HCT116 (cell line): ENCODE measurements at regions not wholly inside any gene's neighbourhood (a gene's known extent, or its start where the extent isn't known, plus 50 kb on each side); places are given as distances from the start of the nearest gene placed in this dataset.

Source experiments
- ATAC-seq: fragments of 200-7000 bp; cut with Tn5 transposase; 2 replicates; pipeline ENCODE4 v1.9.1; 2020; ENCODE audit warnings: mild to moderate bottlenecking, moderate library complexity
- BruUV-seq: library from RNA; stranded (reverse); fragments of 400-500 nt; replicated peaks from 2 replicates; lab custom pipeline; 2021; lab: Mats Ljungman, UMichigan
- CTCF ChIA-PET: fragments of 300-600 bp; sonication (Branson Sonifier 250); formaldehyde crosslinking; loops from one replicate; lab custom pipeline; 2021; ENCODE audit warnings: antibody characterized with exemption; lab: Charles Lee
- POLR2A ChIA-PET: fragments of 300-600, 350-600 bp; sonication (Branson Sonifier 250); formaldehyde crosslinking; loops from one replicate; lab custom pipeline; 2021; ENCODE audit warnings: antibody characterized with exemption; lab: Charles Lee
- RAD21 ChIA-PET, 2 experiments: fragments of 300-600 bp; sonication (Branson Sonifier 250); formaldehyde crosslinking; loops; one replicate each; lab custom pipeline; 2023; ENCODE audit warnings: low total read pairs in 2 of 2; ENCODE audit not compliant: uncharacterized antibody in 2 of 2, unreplicated experiment in 2 of 2, low non-redundant PET in 1 of 2; lab: Charles Lee
- DNase-seq: peaks from one replicate; pipeline ENCODE4 v3.0.0-alpha.2; 2010; ENCODE audit warnings: low read depth, low spot score
- H2AFZ ChIP-seq: fragments of 200-600 bp; shearing (Covaris generic), sonication (generic); 2 replicates; pipeline ENCODE4 v1.6.1; 2017; ENCODE audit warnings: low read depth, mixed run types, mixed read lengths, antibody characterized with exemption, low read length; ENCODE audit not compliant: poor library complexity, severe bottlenecking
- H3K27ac ChIP-seq: 2 replicates; pipeline ENCODE4 v1.5.1; 2012; ENCODE audit warnings: low read depth, low read length
- H3K27me3 ChIP-seq: fragments of 200-600 bp; sonication (generic); 2 replicates; pipeline ENCODE4 v1.6.1; 2016; ENCODE audit warnings: mixed run types, low read length, mixed read lengths; ENCODE audit not compliant: insufficient read depth
- H3K36me3 ChIP-seq, 2 experiments: fragments of 200-500 bp in 1 of 2; fragments of 200-600 bp in 1 of 2; sonication (Bioruptor generic) in 1 of 2; sonication (generic) in 1 of 2; 2 replicates each; pipeline versions ENCODE4 v1.5.1 to v1.6.1; 2014 to 2016; ENCODE audit warnings: low read length in 2 of 2, inconsistent platforms in 1 of 2, mixed read lengths in 1 of 2, mixed run types in 1 of 2; ENCODE audit not compliant: insufficient read depth in 2 of 2, control insufficient read depth in 1 of 2
- H3K4me1 ChIP-seq, 2 experiments: fragments of 200-600 bp in 1 of 2; sonication (generic) in 1 of 2; 2 replicates each; pipeline versions ENCODE4 v1.5.1 to v1.6.1; 2012 to 2017; ENCODE audit warnings: low read length in 2 of 2, inconsistent platforms in 1 of 2, mild to moderate bottlenecking in 1 of 2, mixed read lengths in 1 of 2, mixed run types in 1 of 2, moderate library complexity in 1 of 2; ENCODE audit not compliant: insufficient read depth in 2 of 2, control insufficient read depth in 1 of 2
- H3K4me2 ChIP-seq: fragments of 200-600 bp; sonication (generic); 2 replicates; pipeline ENCODE4 v1.6.1; 2017; ENCODE audit warnings: mixed run types, low read length, mixed read lengths
- H3K4me3 ChIP-seq, 2 experiments: fragments of 200-600 bp in 1 of 2; sonication (generic) in 1 of 2; replicated peaks in 1 of 2; 2 replicates each; pipeline ENCODE4 v1.5.1; 2011 to 2016; ENCODE audit warnings: low read length in 2 of 2, control low read depth in 1 of 2, low read depth in 1 of 2, mild to moderate bottlenecking in 1 of 2, mixed read lengths in 1 of 2, mixed run types in 1 of 2
- H3K79me2 ChIP-seq: fragments of 200-600 bp; sonication (generic); 2 replicates; pipeline ENCODE4 v1.6.1; 2017; ENCODE audit warnings: mild to moderate bottlenecking, mixed run types, low read length, moderate library complexity, mixed read lengths; ENCODE audit not compliant: insufficient read depth
- H3K9ac ChIP-seq: fragments of 200-600 bp; sonication (generic); 2 replicates; pipeline ENCODE4 v1.6.1; 2016; ENCODE audit warnings: low read length, mixed read lengths
- H3K9me2 ChIP-seq: fragments of 200-600 bp; sonication (generic), shearing (Covaris generic); 2 replicates; pipeline ENCODE4 v1.6.1; 2017; ENCODE audit warnings: mixed run types, mild to moderate bottlenecking, moderate library complexity; ENCODE audit not compliant: insufficient read depth
- H3K9me3 ChIP-seq, 2 experiments: fragments of 200-500 bp in 1 of 2; fragments of 200-600 bp in 1 of 2; sonication (Bioruptor generic) in 1 of 2; sonication (generic) in 1 of 2; 2 replicates each; pipeline ENCODE4 v1.6.1; 2014 to 2017; ENCODE audit warnings: low read length in 2 of 2, mixed read lengths in 2 of 2, inconsistent platforms in 1 of 2, low read depth in 1 of 2, mild to moderate bottlenecking in 1 of 2, mixed run types in 1 of 2, moderate library complexity in 1 of 2; ENCODE audit not compliant: control insufficient read depth in 1 of 2, insufficient read depth in 1 of 2
- H4K20me1 ChIP-seq: fragments of 200-600 bp; sonication (generic), shearing (Covaris generic); 2 replicates; pipeline ENCODE4 v1.6.1; 2017; ENCODE audit warnings: mixed run types, mild to moderate bottlenecking, moderate library complexity; ENCODE audit not compliant: insufficient read depth
- CBX3 ChIP-seq: IDR thresholded peaks from 2 replicates; pipeline ENCODE4 v1.6.1; 2012; ENCODE audit warnings: low read depth
- CEBPB ChIP-seq: IDR thresholded peaks from 2 replicates; pipeline ENCODE4 v1.6.1; 2012; ENCODE audit warnings: low read depth
- EGR1 ChIP-seq: IDR thresholded peaks from 2 replicates; pipeline ENCODE4 v1.6.1; 2012; ENCODE audit warnings: low read depth
- ELF1 ChIP-seq: IDR thresholded peaks from 2 replicates; pipeline ENCODE4 v1.6.1; 2012; ENCODE audit warnings: low read depth, borderline replicate concordance
- EZH2 ChIP-seq: fragments of 200-600 bp; sonication (generic); IDR thresholded peaks from 2 replicates; pipeline ENCODE4 v1.6.1; 2017; ENCODE audit warnings: antibody characterized with exemption, mixed run types
- EZH2phosphoT487 ChIP-seq: fragments of 200-600 bp; IDR thresholded peaks from 2 replicates; pipeline ENCODE4 v1.6.1; 2018; ENCODE audit warnings: antibody characterized with exemption, borderline replicate concordance
- POLR2A ChIP-seq: IDR thresholded peaks from 2 replicates; pipeline ENCODE4 v1.7.0; 2011; ENCODE audit warnings: borderline replicate concordance; ENCODE audit not compliant: insufficient read depth, insufficient read length; ENCODE audit errors: extremely low read depth
- POLR2AphosphoS5 ChIP-seq: IDR thresholded peaks from 2 replicates; pipeline ENCODE4 v1.6.1; 2011; ENCODE audit warnings: mild to moderate bottlenecking, low read depth, low read length, moderate library complexity
- RAD21 ChIP-seq: IDR thresholded peaks from 2 replicates; pipeline ENCODE4 v1.6.1; 2012; ENCODE audit warnings: low read depth, mild to moderate bottlenecking
- SIN3A ChIP-seq: IDR thresholded peaks from 2 replicates; pipeline ENCODE4 v1.6.1; 2012; ENCODE audit warnings: low read depth
- YY1 ChIP-seq: IDR thresholded peaks from 2 replicates; pipeline ENCODE4 v1.6.1; 2011; ENCODE audit warnings: low read length, low read depth, moderate library complexity, mild to moderate bottlenecking; ENCODE audit not compliant: insufficient replicate concordance; ENCODE audit errors: extremely low read depth
- ZFX ChIP-seq: fragments of 450-650 bp; IDR thresholded peaks from 2 replicates; pipeline ENCODE4 v1.6.1; 2017
- intact Hi-C: fragments of 100-400 bp; cut with micrococcal nuclease; formaldehyde crosslinking; loops from 2 replicates; pipeline ENCODE4 v1.10.0; 2022
- TF ChIP-seq, protein P1 (sequence below): IDR thresholded peaks from 2 replicates; pipeline ENCODE4 v1.6.1; 2011; ENCODE audit warnings: mild to moderate bottlenecking, low read length, moderate library complexity; ENCODE audit not compliant: insufficient replicate concordance; ENCODE audit errors: extremely low read depth
- TF ChIP-seq, protein P2 (sequence below), 3 experiments: fragments of 200-600 bp in 1 of 3; sonication (generic) in 1 of 3; IDR thresholded peaks in 2 of 3; conservative IDR thresholded peaks in 1 of 3; 2 replicates each; pipeline ENCODE4 v1.5.1; 2012 to 2017; ENCODE audit warnings: low read depth in 2 of 3, low read length in 2 of 3, antibody characterized with exemption in 1 of 3, borderline replicate concordance in 1 of 3, control low read depth in 1 of 3, mild to moderate bottlenecking in 1 of 3, mixed read lengths in 1 of 3, mixed run types in 1 of 3, moderate library complexity in 1 of 3; ENCODE audit not compliant: insufficient read depth in 1 of 3

DNA sequence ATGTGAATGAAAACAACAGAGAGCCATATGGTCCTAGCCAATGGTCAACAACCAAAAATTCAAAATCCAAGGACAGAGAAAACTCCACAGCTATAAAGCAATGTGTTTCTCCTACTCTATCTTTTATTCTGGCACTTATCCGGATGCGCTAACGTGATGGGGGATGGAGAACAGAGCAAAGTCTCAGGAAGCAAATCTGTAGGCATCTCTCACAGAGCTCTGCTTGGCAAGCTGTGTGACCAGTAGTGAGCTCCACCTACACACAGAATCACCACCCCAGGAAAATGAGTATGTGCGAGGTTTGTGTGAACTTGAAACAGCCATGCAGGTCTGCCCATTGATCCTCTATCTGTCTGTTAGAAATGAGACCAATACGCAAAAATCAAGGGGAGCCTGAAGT is 584.3 kb downstream of the BCL11A start:
- ChIA-PET CTCF (no interaction called here), RAD21 (no interaction called here)
- no TSS peak for BruUV-seq

More for the DNA sequence above, 584.3 kb downstream of the BCL11A start:
- Histone ChIP-seq H3K4me2 (no peak overlapping the region), H3K27me3 (no peaks in the 10 kb centered on the region), H3K79me2 (no peaks in the 10 kb centered on the region), H2AFZ (no peak overlapping the region), H3K4me1 (no peaks in the 10 kb centered on the region), H3K9ac (no peak overlapping the region), H3K4me3 (no peak overlapping the region), H3K27ac (no peak overlapping the region), H4K20me1 (no peaks in the 10 kb centered on the region), H3K9me2 (no peaks in the 10 kb centered on the region), H3K9me3 (no peaks in the 10 kb centered on the region), H3K36me3 (no peaks in the 10 kb centered on the region)
- DNase-seq (no peak), ATAC-seq (no peak)
- intact Hi-C loops = no loop called here
- POLR2A ChIA-PET = no interaction called here
- no peak for TF ChIP-seq RAD21
- no peak for TF ChIP-seq CEBPB
- TF ChIP-seq, protein P1, sequence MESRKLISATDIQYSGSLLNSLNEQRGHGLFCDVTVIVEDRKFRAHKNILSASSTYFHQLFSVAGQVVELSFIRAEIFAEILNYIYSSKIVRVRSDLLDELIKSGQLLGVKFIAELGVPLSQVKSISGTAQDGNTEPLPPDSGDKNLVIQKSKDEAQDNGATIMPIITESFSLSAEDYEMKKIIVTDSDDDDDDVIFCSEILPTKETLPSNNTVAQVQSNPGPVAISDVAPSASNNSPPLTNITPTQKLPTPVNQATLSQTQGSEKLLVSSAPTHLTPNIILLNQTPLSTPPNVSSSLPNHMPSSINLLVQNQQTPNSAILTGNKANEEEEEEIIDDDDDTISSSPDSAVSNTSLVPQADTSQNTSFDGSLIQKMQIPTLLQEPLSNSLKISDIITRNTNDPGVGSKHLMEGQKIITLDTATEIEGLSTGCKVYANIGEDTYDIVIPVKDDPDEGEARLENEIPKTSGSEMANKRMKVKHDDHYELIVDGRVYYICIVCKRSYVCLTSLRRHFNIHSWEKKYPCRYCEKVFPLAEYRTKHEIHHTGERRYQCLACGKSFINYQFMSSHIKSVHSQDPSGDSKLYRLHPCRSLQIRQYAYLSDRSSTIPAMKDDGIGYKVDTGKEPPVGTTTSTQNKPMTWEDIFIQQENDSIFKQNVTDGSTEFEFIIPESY = no peak
- TF ChIP-seq, protein P2, sequence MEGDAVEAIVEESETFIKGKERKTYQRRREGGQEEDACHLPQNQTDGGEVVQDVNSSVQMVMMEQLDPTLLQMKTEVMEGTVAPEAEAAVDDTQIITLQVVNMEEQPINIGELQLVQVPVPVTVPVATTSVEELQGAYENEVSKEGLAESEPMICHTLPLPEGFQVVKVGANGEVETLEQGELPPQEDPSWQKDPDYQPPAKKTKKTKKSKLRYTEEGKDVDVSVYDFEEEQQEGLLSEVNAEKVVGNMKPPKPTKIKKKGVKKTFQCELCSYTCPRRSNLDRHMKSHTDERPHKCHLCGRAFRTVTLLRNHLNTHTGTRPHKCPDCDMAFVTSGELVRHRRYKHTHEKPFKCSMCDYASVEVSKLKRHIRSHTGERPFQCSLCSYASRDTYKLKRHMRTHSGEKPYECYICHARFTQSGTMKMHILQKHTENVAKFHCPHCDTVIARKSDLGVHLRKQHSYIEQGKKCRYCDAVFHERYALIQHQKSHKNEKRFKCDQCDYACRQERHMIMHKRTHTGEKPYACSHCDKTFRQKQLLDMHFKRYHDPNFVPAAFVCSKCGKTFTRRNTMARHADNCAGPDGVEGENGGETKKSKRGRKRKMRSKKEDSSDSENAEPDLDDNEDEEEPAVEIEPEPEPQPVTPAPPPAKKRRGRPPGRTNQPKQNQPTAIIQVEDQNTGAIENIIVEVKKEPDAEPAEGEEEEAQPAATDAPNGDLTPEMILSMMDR (IDR thresholded peaks at IDR 0.05 in 2 of 3, conservative IDR thresholded peaks at IDR 0.05 in 1 of 3; ENCODE audit: borderline replicate concordance in 1 of 3, insufficient read depth in 1 of 3, low read depth in 2 of 3, low read length in 2 of 3) = no peak
- TF ChIP-seq YY1 = no peak
- TF ChIP-seq SIN3A = no peak
- TF ChIP-seq EZH2 = no peak
- TF ChIP-seq ZFX = no peak
- no peak for TF ChIP-seq POLR2A
- TF ChIP-seq ELF1 = no peak
- TF ChIP-seq CBX3 = no peak
- TF ChIP-seq POLR2AphosphoS5 = no peak
- no peak for TF ChIP-seq EGR1
- TF ChIP-seq EZH2phosphoT487 = no peak
